Activated T-helper 2 cell treated with anti-CD3 and anti-CD28 coated beads, Interferon-gamma antibody, Interleukin-2, Interleukin-4, amounts not matched to agents 10 μg/mL and 5 μg/mL and 100 μg/mL, durations not matched to agents 14 hours and 24 hours and 36 hours (primary cell): ENCODE measurements at regions not wholly inside any gene's neighbourhood (a gene's known extent, or its start where the extent isn't known, plus 50 kb on each side); places are given as distances from the start of the nearest gene placed in this dataset.

Experiments used
- DNase-seq: peaks from one replicate; pipeline ENCODE4 v3.0.0; 2021; ENCODE audit warnings: low spot score
- H3K27ac Mint-ChIP-seq: one replicate; pipeline ENCODE4 v1.8.0; 2021; ENCODE audit warnings: mixed read lengths
- H3K27me3 Mint-ChIP-seq: one replicate; pipeline ENCODE4 v1.8.0; 2021; ENCODE audit warnings: low read depth, mixed read lengths
- H3K36me3 Mint-ChIP-seq: one replicate; pipeline ENCODE4 v1.8.0; 2021; ENCODE audit warnings: low read depth, mixed read lengths
- H3K4me1 Mint-ChIP-seq: one replicate; pipeline ENCODE4 v1.8.0; 2021; ENCODE audit warnings: low read depth, mixed read lengths
- H3K4me3 Mint-ChIP-seq: one replicate; pipeline ENCODE4 v1.8.0; 2021; ENCODE audit warnings: low read depth, mild to moderate bottlenecking, moderate library complexity, mixed read lengths
- H3K9me3 Mint-ChIP-seq: one replicate; pipeline ENCODE4 v1.8.0; 2021; ENCODE audit warnings: mixed read lengths
- intact Hi-C: fragments of 100-400 bp; cut with micrococcal nuclease; formaldehyde crosslinking; loops from one replicate; pipeline ENCODE4 v1.15.1; 2023

- H3K27me3 Mint-ChIP-seq = peaks cover 4% of the 10 kb centered on the region
- no peak for DNase-seq
- no peaks in the 10 kb centered on the region for H3K4me1 Mint-ChIP-seq
- H3K36me3 Mint-ChIP-seq = no peaks in the 10 kb centered on the region
- no peak overlapping the region for H3K27ac Mint-ChIP-seq
- H3K4me3 Mint-ChIP-seq = no peak overlapping the region
- intact Hi-C loops = no loop called here
- H3K9me3 Mint-ChIP-seq = no peaks in the 10 kb centered on the region
These were observed 57.3 kb upstream of the CPLX2 start for GRCh38 chr5:175813943-175814630.

GRCh38 chr5:175814691-175815090 is 56.7 kb upstream of the CPLX2 start:
- no peak overlapping the region for H3K4me3 Mint-ChIP-seq
- no peaks in the 10 kb centered on the region for H3K4me1 Mint-ChIP-seq
- intact Hi-C loops = no loop called here
- no peaks in the 10 kb centered on the region for H3K36me3 Mint-ChIP-seq
- DNase-seq = no peak
- H3K27me3 Mint-ChIP-seq = peaks cover 5% of the 10 kb centered on the region
- no peak overlapping the region for H3K27ac Mint-ChIP-seq
- no peaks in the 10 kb centered on the region for H3K9me3 Mint-ChIP-seq

- Mint-ChIP-seq H3K27me3 (peaks cover 5% of the 10 kb centered on the region), H3K9me3 (no peaks in the 10 kb centered on the region), H3K36me3 (no peaks in the 10 kb centered on the region), H3K4me3 (no peak overlapping the region), H3K27ac (no peak overlapping the region), H3K4me1 (no peaks in the 10 kb centered on the region)
- intact Hi-C loops = no loop called here
- no peak for DNase-seq
These were observed 56.1 kb upstream of the CPLX2 start for GRCh38 chr5:175815126-175815913.

GRCh38 chr5:175816348-175816747 is 55.0 kb upstream of the CPLX2 start:
- Mint-ChIP-seq H3K27me3 (peaks cover 5% of the 10 kb centered on the region), H3K4me3 (no peak overlapping the region)

GRCh38 chr5:175819090-175819425 is 52.3 kb upstream of the CPLX2 start:
- Mint-ChIP-seq H3K27ac (no peak overlapping the region), H3K9me3 (no peaks in the 10 kb centered on the region), H3K27me3 (peaks cover 5% of the 10 kb centered on the region), H3K4me1 (peaks cover 13% of the 10 kb centered on the region), H3K4me3 (no peak overlapping the region), H3K36me3 (no peaks in the 10 kb centered on the region)
- intact Hi-C loops = no loop called here
- no peak for DNase-seq

More at GRCh38 chr5:175816348-175816747, 55.0 kb upstream of the CPLX2 start:
- H3K27ac Mint-ChIP-seq = no peak overlapping the region
- H3K4me1 Mint-ChIP-seq = no peaks in the 10 kb centered on the region
- DNase-seq = no peak
- intact Hi-C loops = no loop called here
- H3K36me3 Mint-ChIP-seq = no peaks in the 10 kb centered on the region
- H3K9me3 Mint-ChIP-seq = no peaks in the 10 kb centered on the region

- intact Hi-C loops = no loop called here
- H3K9me3 Mint-ChIP-seq = no peaks in the 10 kb centered on the region
- H3K27ac Mint-ChIP-seq = no peak overlapping the region
- no peaks in the 10 kb centered on the region for H3K36me3 Mint-ChIP-seq
- peaks cover 5% of the 10 kb centered on the region for H3K27me3 Mint-ChIP-seq
- peaks cover 13% of the 10 kb centered on the region for H3K4me1 Mint-ChIP-seq
- no peak overlapping the region for H3K4me3 Mint-ChIP-seq
- no peak for DNase-seq
These were observed 51.1 kb upstream of the CPLX2 start for GRCh38 chr5:175820230-175820629.
